Pancreas (tissue), 10 donors: ENCODE measurements at regions not wholly inside any gene's neighbourhood (a gene's known extent, or its start where the extent isn't known, plus 50 kb on each side); places are given as distances from the start of the nearest gene placed in this dataset.

Experiments used
- ATAC-seq, 4 donors: fragments of 200-7000 bp; cut with Tn5 transposase; one replicate each; pipeline versions ENCODE4 v1.8.0 to v1.9.1; 2020; ENCODE audit warnings: mild to moderate bottlenecking in 4 of 4, moderate library complexity in 4 of 4
- DNase-seq, 6 donors: peaks; one replicate each; pipeline ENCODE4 v3.0.0-alpha.2; 2020
- FAIRE-seq: peaks from 2 replicates; lab custom pipeline; 2012; peaks lifted over from hg19 to GRCh38; lab: Jason Lieb, UNC
- H3K27ac ChIP-seq, 4 donors: fragments of 200-600 bp; sonication (generic); 1 replicate in 3 of 4; 2 replicates in 1 of 4; pipeline versions ENCODE4 v1.5.0 to v1.8.0; 2020
- H3K27me3 ChIP-seq, 4 donors: fragments of 200-600 bp; one replicate each; pipeline ENCODE4 v1.8.0; 2021
- H3K36me3 ChIP-seq, 3 donors: fragments of 200-600 bp; sonication (generic) in 1 of 3; one replicate each; pipeline versions ENCODE4 v1.5.0 to v1.8.0; 2020 to 2021
- H3K4me1 ChIP-seq, 3 donors: fragments of 200-600 bp; one replicate each; pipeline ENCODE4 v1.8.0; 2021
- H3K4me3 ChIP-seq, 4 donors: fragments of 200-600 bp; sonication (generic) in 2 of 4; one replicate each; pipeline versions ENCODE4 v1.5.0 to v1.8.0; 2020 to 2021
- H3K9me3 ChIP-seq, 4 donors: fragments of 200-600 bp; one replicate each; pipeline ENCODE4 v1.8.0; 2021
- CTCF ChIP-seq, 4 donors: fragments of 200-600 bp; sonication (generic) in 3 of 4; IDR thresholded peaks; one replicate each; pipeline versions ENCODE4 v1.5.0 to v1.8.0; 2021; ENCODE audit warnings: antibody characterized with exemption in 4 of 4
- WGBS, 2 donors: extraction: QIAGEN DNeasy Blood & Tissue Kit; methylation state at CpG; one replicate each; pipeline ENCODE4 v1.1.7; 2013; 5-methylcytosine and 5-hydroxymethylcytosine counted together
- intact Hi-C, 3 donors: fragments of 100-400 bp; cut with DNase I; formaldehyde crosslinking; loops; one replicate each; pipeline versions ENCODE4 v1.11.1 to v1.14.2; 2022
- donor health status: healthy with polysubstance abuse.
- donor health status: DM: no; HTN: no; CAD: no; lungs with moderate emphysema.
- donor health status: DM: no; HTN: no; CAD: no.
- donor health status: control.
- donor health status: control.
- donor health status: Bipolar disorder and iron deficiency.
- donor health status: DM: yes; HTN: yes; CAD: no.
- donor health status: DM: no; HTN: no; CAD: no.
- donor health status: DM: no; HTN: no; CAD: no.
- donor health status: DM: yes; HTN: yes; CAD: no.

- Histone ChIP-seq H3K27me3 (no peaks in the 10 kb centered on the region), H3K9me3 (no peaks in the 10 kb centered on the region), H3K27ac (no peak overlapping the region), H3K4me1 (peaks cover 0 to 10% (median 0%) of the 10 kb centered on the region in 3 donors), H3K4me3 (no peak overlapping the region), H3K36me3 (no peaks in the 10 kb centered on the region)
- DNase-seq: no peak
- ATAC-seq: no peak
- TF ChIP-seq CTCF (IDR thresholded peaks at IDR 0.05): no peak
- intact Hi-C loops: no loop called here
- 93 to 97% methylated on average over 5 of the region's 5 CpGs for WGBS, 2 donors
- FAIRE-seq: no peak
These were observed 114.3 kb upstream of the PELI1 start for GRCh38 chr2:64258566-64258965.

- H3K9me3 ChIP-seq: no peaks in the 10 kb centered on the region
- H3K4me3 ChIP-seq: no peak overlapping the region
- no peak for TF ChIP-seq CTCF (IDR thresholded peaks at IDR 0.05)
- H3K27ac ChIP-seq: no peak overlapping the region
- H3K4me1 ChIP-seq: peaks cover 0 to 10% (median 0%) of the 10 kb centered on the region in 3 donors
- no peaks in the 10 kb centered on the region for H3K36me3 ChIP-seq
- DNase-seq (no peak), ATAC-seq (no peak), FAIRE-seq (no peak)
- intact Hi-C loops: no loop called here
- H3K27me3 ChIP-seq: no peaks in the 10 kb centered on the region
- 49 to 55% methylated on average over 2 of the region's 2 CpGs for WGBS, 2 donors
These were observed 115.1 kb upstream of the PELI1 start for GRCh38 chr2:64259312-64259711.

DNA sequence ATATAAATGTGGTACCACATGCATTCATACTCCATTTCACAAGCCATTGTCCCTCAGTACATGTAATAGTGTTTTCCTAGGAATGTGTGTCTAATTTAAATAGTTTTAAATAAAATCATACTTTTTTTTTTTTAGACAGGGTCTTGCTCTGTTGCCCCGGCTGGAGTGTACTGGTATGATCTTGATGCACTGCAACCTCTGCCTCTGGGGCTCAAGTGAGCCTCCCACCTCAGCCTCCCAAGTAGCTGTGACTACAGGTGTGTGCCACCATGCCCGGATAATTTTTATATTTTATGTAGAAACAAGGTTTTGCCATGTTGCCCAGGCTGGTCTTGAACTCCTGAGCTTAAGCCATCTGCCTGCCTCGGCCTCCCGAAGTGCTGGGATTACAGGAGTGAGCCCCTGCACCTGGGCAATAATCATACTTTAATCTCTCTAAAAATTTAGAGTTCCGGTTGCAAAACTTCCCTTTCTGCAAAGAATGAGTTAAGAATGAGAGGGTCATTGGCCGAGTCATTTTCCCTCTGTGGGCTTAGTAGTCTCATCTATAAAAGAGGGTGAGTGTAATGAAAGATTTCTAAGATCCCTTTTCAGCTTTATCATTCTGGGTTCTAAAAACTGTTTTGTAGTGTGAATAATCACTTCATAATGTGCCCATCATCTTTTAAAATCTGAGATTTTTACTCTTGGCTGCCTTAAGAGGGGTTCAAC, 116.0 kb upstream of the PELI1 start:
- TF ChIP-seq CTCF (IDR thresholded peaks at IDR 0.05): no peak
- Histone ChIP-seq H3K36me3 (no peaks in the 10 kb centered on the region), H3K4me1 (peaks cover 0 to 10% (median 0%) of the 10 kb centered on the region in 3 donors), H3K27me3 (no peaks in the 10 kb centered on the region), H3K27ac (peak overlapping the region in 2 of 4 donors; percentile 41 to 60), H3K9me3 (no peaks in the 10 kb centered on the region), H3K4me3 (no peak overlapping the region)
- ATAC-seq: no peak
- intact Hi-C loops: no loop called here
- FAIRE-seq: no peak
- no peak for DNase-seq
- 88 to 95% methylated on average over 6 of the region's 6 CpGs for WGBS, 2 donors

DNA sequence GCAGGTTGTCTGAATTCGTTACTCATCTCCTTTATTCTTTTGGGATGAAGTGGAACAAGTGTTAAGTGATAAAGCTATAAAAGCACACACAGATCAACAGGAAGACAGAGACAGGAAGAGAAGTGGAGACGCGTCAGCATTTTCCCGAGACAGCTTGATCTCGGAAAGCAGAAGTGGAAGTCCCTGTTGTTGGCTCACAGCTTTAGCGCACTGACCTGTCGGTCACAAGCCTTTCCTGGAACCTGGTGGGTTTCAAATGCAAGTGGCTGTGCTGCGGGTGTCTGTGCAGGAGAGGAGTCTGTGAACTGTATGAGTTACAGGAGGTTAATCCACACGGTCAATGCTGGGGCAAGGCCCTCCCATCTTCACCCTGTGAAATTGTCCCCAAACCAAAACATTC, 116.6 kb upstream of the PELI1 start:
- Histone ChIP-seq H3K9me3 (no peaks in the 10 kb centered on the region), H3K4me3 (no peak overlapping the region), H3K4me1 (peaks cover 0 to 10% (median 0%) of the 10 kb centered on the region in 3 donors), H3K27ac (peak overlapping the region in 2 of 4 donors; percentile 45 to 60), H3K36me3 (no peaks in the 10 kb centered on the region), H3K27me3 (no peaks in the 10 kb centered on the region)
- intact Hi-C loops: no loop called here
- peak in 3 of 4 donors; percentile 28 to 72 (median 72) for ATAC-seq
- no peak for FAIRE-seq
- TF ChIP-seq CTCF (IDR thresholded peaks at IDR 0.05): no peak
- WGBS, 2 donors: 82 to 85% methylated on average over 9 of the region's 9 CpGs
- DNase-seq: peak in 1 of 6 donors; percentile 58

- no peak for TF ChIP-seq CTCF (IDR thresholded peaks at IDR 0.05)
These were observed 117.9 kb upstream of the PELI1 start for GRCh38 chr2:64262071-64262470.

More at GRCh38 chr2:64262071-64262470, 117.9 kb upstream of the PELI1 start:
- WGBS, 2 donors: 21 to 36% methylated on average over 3 of the region's 3 CpGs
- H3K4me3 ChIP-seq: no peak overlapping the region
- H3K27ac ChIP-seq: peak overlapping the region in 1 of 4 donors; percentile 28
- intact Hi-C loops: no loop called here
- no peaks in the 10 kb centered on the region for H3K9me3 ChIP-seq
- H3K27me3 ChIP-seq: no peaks in the 10 kb centered on the region
- DNase-seq: peak in 2 of 6 donors; percentile 17 to 18
- peaks cover 0 to 10% (median 0%) of the 10 kb centered on the region in 3 donors for H3K4me1 ChIP-seq
- no peak for FAIRE-seq
- ATAC-seq: peak; percentile 82 to 92 (median 84)
- no peaks in the 10 kb centered on the region for H3K36me3 ChIP-seq
